GM19099 (cell line): ENCODE measurements at regions not wholly inside any gene's neighbourhood (a gene's known extent, or its start where the extent isn't known, plus 50 kb on each side); places are given as distances from the start of the nearest gene placed in this dataset.

Experiments used
- POLR2A ChIP-seq: IDR thresholded peaks from 3 replicates; pipeline ENCODE4 v1.6.1; 2011; ENCODE audit warnings: low read depth; ENCODE audit not compliant: insufficient read length; ENCODE audit errors: extremely low read depth

GRCh38 chr18:26721854-26722564 lies 143.5 kb downstream of the AQP4 start:
- TF ChIP-seq POLR2A: no peak

GRCh38 chr18:26719896-26720295 lies 145.6 kb downstream of the AQP4 start:
- TF ChIP-seq POLR2A: no peak

GRCh38 chr18:26717123-26717719 lies 148.3 kb downstream of the AQP4 start:
- no peak for TF ChIP-seq POLR2A

GRCh38 chr18:26714739-26715138 lies 150.8 kb downstream of the AQP4 start:
- no peak for TF ChIP-seq POLR2A

- TF ChIP-seq POLR2A: no peak
Measured at GRCh38 chr18:26711756-26712155, 153.8 kb downstream of the AQP4 start.

- no peak for TF ChIP-seq POLR2A
Measured at GRCh38 chr18:26710470-26711096, 154.9 kb downstream of the AQP4 start.

GRCh38 chr18:26709897-26710296 lies 155.6 kb downstream of the AQP4 start:
- no peak for TF ChIP-seq POLR2A

GRCh38 chr18:26708806-26709716 lies 156.4 kb downstream of the AQP4 start:
- TF ChIP-seq POLR2A: no peak

- TF ChIP-seq POLR2A: no peak
Measured at GRCh38 chr18:26706911-26707351, 158.6 kb downstream of the AQP4 start.

- TF ChIP-seq POLR2A: no peak
Measured at GRCh38 chr18:26705757-26706156, 157.4 kb upstream of the KCTD1 start.

GRCh38 chr18:26703170-26703930 lies 155.0 kb upstream of the KCTD1 start:
- no peak for TF ChIP-seq POLR2A

- TF ChIP-seq POLR2A: no peak
Measured at GRCh38 chr18:26702086-26702485, 153.7 kb upstream of the KCTD1 start.

GRCh38 chr18:26700728-26701127 lies 152.4 kb upstream of the KCTD1 start:
- no peak for TF ChIP-seq POLR2A

- no peak for TF ChIP-seq POLR2A
Measured at GRCh38 chr18:26700201-26700600, 151.8 kb upstream of the KCTD1 start.

GRCh38 chr18:26697186-26697884 lies 149.0 kb upstream of the KCTD1 start:
- TF ChIP-seq POLR2A: no peak

GRCh38 chr18:26696786-26697185 lies 148.4 kb upstream of the KCTD1 start:
- no peak for TF ChIP-seq POLR2A
